GM21447 (cell line): ENCODE measurements at regions not wholly inside any gene's neighbourhood (a gene's known extent, or its start where the extent isn't known, plus 50 kb on each side); places are given as distances from the start of the nearest gene placed in this dataset.
"Not testable (repeated sequence)": the region's sequence is repeated elsewhere in the genome, so short reads cannot be mapped to it uniquely, and the experiment has no call there.

Experiments
- ATAC-seq: cut with Tn5 transposase; IDR thresholded peaks from one replicate; pipeline ENCODE4 v1.9.1; 2021; ENCODE audit not compliant: unreplicated experiment

DNA sequence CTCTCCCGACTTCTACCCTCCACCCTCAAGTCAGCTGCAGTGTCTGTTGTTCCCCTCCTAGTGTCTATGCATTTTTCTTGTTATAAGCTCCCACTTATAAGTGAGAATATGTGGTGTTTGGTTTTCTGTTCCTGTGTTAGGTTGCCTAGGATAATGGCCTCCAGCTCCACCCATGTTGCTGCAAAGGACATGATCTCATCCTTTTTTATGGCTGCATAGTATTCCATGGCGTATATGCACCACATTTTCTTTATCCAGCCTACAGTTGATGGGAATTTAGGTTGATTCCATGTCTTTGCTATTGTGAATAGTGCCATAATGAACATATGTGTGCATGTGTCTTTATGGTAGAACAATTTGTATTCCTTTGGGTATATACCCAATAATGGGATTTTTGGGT, 80.7 kb downstream of the SPTSSA start:
- ATAC-seq = not testable (repeated sequence)

DNA sequence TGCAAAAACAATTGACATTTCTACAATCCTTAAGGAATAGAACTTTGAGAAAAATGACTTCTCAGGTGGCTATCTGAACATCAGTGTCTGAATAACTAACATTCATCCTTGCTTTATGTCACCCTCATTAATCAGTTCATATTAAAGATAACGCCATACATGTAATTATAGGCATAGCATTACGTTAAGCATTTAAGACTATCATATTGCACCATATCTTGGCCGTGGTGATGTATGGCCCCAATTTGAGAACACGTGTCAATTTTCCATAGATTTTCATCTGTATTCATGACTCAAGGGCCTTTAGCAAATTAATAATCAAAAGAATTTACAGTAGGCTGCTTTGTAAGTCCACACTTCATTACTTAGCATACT, 81.6 kb downstream of the SPTSSA start:
- ATAC-seq = no peak

DNA sequence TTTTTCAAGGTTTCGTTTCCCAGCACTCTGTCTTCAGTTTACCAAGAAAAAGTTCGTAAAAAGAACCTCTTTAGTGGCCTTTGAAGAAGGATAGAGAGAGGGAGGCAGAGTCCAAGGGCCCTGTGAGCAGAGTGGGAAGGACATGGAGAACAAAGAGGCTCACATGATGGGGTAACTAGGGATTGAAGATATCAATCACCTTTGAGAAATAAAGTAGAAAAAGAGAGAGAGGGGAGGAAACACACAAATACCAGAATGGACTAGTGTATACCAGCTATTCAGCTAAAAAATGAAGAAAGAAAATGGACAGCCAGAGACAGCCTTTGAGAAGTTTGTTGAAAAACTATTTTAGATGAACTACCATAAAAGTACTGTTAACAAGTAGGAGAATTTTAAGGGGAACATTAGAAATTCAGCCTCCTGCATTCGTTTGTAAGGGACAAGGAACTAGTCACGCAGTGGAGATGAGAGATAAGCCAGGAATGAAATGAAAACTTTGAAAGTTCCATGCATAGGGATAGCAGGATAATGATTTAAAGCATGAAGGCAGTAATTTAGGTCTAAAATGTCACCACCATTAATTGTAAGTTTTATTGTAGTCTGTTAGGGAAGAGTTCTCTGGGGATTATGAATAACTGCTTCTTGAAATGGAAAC, 82.1 kb downstream of the SPTSSA start:
- ATAC-seq = no peak

DNA sequence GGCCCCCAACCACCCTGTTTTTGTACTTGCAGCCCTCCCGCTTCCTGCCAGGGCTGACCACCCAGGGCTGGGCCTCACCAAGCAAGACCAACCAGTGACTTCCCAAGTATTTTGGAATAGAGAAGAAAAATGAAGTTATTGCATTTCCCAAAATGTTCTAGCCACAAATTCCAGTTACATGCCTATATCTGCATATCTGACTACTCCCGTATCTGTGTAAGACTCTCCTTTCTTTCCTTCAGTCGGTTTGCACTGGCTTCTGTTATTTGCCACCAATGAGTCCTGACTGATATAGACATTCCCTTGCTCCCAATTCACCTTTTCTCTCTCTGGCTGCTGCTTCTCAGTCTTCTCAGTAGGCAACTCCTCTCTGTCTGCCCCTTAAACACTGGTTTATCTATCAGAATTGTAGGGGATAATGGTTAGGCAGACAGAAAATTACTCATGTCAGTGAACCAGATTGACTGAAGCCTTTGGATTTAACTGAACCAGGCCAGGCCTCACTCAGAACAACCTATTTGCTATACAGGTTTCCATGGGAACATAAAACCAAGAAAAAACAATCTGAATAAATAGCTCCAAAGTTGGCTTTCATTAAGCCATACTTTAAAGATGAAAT, 85.3 kb downstream of the SPTSSA start:
- no peak for ATAC-seq

DNA sequence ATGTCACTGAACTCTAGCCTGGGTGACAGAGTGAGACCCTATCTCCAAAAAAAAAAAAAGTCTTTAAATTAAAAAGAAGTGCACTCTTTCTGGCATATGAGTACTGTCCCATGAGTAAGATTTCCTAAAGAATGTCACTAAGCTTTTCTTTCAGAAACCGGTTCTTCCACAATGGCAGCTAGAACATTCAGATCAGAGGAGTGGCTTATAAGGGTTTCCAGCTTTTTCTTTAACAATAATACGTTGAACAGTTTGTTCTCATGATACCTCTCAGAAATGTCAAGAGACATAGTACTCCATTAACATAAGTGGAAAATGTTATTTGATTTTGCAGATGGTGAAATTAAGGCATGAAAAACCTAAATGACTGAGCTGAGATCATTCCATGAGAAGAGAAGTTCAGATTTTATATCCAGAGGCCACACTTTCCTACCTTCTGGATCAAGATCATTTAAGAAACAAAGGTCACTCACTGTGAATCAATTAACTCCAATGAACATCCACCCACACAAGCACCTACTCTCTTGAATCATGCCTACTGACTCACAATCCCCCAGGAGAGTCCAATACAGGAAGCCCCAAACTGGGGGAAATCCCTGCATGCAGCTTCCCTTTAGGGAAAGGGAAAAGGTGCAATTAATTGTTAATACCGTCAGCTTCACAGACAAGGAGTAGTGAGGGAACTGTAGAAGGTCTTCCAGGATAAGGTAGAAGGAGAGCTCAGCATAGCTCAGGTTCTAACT, 86.9 kb downstream of the SPTSSA start:
- no peak for ATAC-seq

DNA sequence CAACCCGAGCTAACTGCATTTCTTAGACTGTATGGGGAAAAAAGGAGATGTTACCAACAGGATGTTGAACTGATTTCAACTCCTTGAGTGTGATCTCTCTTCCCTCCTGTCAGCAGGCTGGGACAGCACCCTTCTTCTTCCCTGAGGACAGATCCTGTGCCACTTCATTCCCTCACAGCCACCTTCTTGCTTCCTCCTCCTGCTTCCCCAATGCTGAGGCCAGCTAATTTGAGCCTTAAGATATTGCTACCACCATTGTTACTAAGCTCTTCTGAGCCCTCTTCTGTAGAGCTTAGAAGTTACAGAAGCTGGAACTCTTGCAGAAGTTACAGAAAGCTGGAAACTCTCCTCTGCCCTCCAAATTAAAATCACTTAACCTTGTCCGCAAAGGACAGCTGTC, 88.8 kb downstream of the SPTSSA start:
- ATAC-seq = no peak

DNA sequence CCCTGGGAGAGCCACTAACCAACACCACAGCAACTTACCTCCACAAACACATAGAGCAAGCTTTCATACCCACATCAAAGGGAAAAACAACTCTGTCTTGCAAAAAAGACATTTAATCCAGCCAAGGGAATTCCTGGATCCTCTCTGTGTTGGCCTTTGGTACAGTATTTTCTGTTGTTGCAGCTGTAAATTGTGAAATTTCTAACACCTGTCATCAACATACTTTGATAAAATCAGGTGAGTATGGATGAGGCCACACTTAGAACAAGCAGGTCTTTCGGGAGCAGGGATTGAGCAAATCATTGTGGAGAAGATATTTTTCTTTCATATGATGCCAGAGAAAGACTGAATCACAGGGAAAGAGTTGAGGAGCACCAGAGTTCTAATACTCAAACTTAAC, 89.3 kb downstream of the SPTSSA start:
- ATAC-seq = no peak

DNA sequence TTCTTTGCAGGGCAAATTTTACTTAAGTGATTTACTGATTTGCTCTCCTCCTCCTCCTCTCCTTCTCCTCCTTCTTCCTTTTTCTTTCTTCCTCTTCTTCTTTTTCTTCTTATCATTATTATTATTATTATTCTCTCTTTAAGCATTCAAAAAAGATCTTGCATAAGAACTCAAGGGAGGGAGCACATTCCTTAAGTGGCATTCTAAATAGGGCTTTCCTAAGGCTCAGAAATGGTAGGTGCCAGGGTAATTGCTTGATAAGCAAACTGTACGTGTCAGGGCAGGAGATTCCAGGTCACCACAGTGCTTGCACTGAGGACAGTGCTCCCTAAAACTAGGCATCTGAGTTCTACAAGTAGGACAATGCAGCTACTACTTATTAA, 92.4 kb downstream of the SPTSSA start:
- no peak for ATAC-seq

DNA sequence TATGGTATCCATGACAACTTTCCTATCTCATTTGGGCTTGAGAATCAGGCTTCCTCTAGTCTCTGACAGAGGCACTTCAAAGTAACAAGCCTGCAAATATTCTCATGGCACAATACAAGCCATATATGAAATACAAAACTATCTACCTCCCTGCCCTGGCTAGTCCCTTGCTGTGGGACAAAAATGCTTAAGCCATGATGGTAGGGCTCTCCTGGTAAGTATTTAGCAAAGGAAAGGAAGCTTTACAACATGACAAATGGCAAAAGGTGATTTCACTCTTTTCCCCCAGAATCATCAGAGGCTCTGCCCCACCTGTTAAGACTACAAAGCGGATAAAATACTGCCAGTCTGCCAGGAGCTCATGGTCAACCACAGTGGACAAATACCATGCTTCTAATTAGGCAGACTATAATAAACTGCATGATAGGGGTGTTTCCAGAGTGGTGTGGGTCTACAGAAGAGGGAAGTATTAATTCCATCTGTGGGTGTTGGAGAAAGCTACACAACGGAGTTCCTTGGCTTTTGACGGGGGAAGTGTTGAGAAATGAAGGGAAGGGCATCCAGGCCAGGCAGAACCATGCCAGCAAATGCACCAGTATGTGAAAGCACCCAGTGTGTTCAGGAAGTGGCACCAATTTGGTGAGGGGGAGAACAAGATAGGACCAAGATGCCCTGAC, 92.9 kb downstream of the SPTSSA start:
- no peak for ATAC-seq

DNA sequence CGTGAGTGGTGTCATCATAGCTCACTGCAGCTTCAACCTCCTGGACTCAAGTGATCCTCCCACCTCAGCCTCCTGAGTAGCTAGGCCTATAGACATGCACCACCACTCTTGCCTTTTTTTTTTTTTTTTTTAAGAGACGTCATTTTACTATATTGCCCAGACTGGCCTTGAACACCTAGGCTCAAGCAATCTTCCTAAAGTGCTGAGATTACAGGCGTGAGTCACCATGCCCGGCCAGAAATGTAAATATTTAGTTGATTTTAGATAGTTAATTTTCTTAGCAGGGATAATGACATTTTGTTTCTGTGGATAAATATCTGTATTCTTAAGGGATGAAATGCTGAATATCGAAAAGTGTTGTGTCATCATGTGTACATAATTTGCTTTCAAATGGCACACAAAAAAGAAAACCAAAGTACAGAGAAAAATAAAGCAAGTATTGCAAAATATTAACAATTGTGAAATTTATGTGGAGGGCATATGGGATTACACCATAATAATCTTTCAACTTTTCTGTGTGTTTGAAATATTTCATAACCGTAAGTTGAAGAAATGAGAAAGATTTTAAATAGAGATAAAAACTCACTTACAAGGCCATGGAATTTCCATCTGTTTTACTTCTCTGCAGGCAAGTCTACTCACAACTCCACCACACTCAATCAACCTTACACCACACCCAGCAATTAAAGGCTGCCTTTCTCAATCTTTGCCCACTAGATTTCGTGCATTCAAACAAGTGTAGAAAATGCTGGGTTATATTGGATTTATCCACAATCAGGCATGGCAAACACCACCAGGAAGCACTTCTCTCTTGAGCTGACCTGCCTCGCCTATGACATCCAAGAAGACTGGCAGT, 93.7 kb downstream of the SPTSSA start:
- no peak for ATAC-seq

DNA sequence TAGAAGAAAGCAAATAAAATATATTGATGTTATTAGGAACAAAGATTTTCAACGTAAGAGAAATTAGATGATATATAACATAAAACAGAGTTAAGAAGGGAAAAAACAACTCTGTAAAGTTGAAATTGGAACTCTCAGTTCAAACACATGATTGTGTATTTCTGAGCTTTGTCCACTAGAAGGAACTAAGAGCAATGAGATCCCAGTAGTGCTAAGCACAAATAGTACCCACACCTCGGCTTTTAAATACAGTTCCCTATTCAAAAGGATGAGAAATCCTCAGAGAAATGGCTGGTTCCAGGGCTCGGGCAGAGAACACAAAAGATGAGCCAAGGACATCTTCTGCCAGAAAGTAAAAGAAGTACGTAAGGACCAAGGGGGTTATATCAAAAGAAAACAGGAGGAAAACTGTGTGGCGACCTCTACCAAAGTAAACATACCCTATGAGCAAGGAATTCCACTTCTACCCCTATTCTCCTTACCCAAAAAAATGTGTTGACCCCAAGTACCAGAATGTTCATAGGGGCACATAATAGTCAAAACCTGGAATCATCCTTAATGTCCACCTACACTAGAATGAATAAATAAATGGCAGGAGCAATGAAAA, 96.6 kb downstream of the SPTSSA start:
- ATAC-seq = no peak

DNA sequence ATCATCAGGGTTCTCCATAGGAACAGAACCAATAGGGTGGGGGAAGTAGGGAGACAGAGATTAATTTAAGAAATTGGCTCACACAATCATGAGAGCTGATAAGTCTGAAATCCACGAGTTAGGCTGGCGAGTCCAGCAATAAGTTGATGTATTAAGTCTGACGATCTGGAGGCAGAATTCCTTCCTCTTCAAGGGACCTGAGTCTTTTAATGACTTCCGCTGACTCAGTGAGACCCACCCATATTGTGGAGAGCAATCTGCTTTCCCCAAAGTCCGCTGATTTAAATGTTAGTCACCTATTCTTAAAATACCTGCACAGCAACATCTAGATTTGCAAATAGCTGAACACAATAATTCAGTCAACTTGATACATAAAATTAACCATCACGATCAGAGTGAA, 97.8 kb downstream of the SPTSSA start:
- ATAC-seq = no peak

DNA sequence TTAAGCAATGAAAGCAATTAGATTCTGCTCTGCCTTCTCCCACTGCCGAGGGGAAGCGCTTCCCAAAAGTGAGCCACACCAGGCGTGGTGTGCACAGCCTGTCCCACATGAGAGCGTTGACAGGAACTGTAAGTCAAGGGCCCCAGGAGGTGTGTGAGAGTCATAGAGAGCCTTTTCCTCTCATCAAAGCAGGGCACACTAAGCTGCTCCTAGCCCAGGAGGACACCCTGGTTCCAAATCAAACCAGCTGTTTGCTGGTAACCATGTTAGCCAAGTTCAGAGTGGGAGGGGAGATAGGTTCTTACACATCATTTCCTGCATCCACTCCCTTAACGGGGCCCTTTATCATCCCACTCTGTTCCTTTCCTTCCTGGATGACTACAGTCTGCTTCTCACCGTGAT, 98.3 kb downstream of the SPTSSA start:
- no peak for ATAC-seq

DNA sequence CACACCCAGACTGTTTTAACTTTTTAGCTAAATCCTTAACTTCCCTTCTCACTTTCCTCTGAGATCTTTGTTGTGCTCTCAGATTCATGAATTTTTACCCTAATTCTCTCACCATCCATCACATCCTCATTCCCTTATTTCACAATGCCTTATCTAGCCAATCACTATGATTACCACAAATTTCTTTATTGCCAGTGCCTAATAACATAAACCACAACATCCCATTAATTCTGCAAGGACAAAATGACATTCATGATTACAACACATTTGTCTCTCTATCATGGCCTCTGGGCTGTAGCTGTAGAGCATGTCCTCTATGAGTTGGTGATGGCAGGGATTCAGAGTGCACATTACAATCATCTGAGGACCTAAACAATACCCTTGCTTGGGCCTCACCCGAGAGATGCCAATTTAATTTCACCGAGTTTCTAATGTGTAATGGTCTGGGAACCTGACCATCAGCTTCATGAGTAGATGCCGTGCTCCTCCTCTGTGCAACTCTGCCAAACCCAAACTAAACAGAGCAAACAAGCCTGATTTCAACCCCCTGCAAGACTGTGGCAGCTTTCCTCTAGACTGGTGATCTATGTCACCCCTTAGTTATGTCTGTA, 99.3 kb downstream of the SPTSSA start:
- ATAC-seq = no peak

DNA sequence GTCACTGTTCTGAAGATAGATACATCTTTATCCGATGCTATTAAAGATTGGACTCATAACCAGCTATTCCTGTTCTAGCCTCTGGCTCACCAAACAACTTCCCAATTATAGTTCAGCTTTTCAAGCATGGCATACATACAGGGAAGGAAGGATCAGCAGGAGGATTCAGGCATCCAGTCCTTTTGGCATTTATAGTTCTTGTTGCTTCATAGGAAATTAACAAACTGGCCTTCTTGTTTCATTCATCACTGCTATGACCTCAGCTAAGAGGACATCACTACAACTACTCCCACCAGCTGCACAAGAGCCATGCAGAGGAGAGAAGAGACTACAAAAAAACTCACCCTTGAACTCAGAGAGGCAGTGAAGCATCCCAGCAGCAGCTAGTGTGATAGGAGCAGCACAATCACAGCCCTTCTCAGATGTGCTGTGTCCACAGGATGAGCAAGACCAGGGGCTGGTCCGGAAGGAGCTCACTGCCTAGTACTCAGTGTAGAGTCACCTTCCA, 100.5 kb downstream of the SPTSSA start:
- no peak for ATAC-seq

DNA sequence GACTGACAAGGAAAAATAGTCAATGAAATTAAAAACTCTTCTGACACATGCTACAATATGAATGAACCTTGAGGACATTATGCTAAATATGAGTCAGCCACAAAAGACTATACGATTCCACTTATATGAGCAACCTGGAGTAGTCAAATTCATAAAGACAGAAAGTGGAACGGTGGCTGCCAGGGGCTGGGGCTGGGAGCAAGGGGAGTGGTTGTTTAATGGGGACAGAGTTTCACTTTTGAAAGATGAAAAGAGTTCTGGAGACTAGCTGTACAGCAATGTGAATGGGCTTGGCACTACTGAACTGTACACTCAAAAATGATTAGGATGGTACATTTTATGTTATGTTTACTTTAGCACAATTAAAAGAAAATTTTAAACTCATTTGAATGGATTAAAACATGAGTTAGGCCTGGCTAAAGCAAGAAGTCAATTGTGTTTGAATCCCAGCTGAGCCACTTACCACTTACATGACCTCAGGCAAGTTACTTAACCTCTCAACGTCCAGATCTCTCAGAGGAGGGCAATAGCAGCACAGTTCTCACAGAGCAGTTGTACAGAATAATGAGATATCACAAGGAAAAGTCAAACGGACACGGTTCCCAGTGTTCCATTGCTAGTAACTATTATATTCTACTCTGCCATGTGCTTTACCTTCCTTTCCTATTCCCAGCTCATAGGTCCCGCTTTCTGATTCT, 102.5 kb downstream of the SPTSSA start:
- no peak for ATAC-seq

DNA sequence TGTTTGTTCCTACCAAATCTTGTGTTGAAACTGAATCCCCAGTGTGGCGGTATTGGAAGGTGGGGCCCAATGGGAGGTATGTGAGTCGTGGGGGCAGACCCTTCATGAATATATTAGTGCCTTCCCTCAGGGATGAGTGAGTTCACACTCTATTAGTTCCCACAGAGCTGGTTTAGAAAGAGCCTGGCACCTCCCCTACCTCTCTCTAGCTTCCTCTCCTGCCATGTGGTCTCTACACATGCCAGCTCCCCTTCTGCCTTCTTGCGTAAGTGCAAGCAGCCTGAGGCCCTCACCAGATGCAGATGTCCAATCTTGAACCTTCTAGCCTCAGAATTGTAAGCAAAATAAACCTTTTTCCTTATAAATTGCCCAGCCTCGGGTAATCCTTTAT, 105.8 kb downstream of the SPTSSA start:
- ATAC-seq = no peak

DNA sequence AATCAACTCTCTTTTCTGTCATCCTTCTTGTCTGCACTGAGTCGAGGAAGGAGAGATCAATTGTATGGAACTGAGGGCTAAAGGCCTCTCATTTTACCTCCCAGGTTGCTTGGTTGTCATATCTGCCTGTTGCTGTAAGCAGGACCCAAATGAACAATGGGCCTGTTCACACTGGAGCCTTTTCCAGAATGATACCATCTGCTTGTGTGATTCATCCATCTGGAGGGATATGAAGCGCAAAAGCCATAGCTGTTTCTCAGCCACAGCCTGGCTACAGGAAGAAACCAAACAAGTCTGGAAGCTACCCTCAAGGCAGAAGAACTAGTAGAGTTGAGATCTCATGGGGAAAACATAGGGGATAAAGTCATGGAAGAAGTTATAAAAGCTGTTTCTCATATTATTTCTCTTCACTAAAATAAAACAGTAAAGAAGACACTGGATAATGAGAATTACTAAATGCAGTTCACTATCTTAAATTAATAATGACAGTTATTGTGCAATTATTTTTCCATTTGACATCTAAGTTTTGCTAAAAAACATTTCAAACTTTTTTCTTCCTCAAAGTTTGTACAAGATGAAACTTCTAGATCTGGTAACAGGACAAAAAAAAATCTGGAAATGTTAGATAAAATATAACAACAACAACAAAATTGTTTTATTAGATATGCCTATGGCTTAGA, 106.3 kb downstream of the SPTSSA start:
- ATAC-seq = no peak

DNA sequence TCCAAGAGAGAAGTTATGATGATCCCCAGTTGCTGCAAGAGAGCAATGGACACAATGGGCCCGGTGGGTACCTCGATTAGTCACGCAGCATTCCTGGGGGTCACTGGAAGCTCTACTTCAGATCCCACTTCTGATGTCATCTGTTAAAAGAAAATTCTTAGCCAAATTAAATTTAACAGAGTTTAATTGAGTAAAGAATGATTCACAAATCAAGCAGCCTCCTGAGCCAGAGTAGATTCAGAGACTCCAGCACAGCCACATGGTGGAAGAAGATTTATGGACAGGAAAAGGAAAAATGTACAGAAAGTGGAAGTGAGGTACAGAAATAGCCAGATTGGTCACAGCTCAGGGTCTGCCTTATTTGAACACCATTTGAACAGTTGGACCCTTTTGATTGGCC, 107.5 kb downstream of the SPTSSA start:
- no peak for ATAC-seq
